T-helper 17 cell (primary cell): ENCODE measurements at regions not wholly inside any gene's neighbourhood (a gene's known extent, or its start where the extent isn't known, plus 50 kb on each side); places are given as distances from the start of the nearest gene placed in this dataset.

ENCODE experiments used
- ATAC-seq: fragments of 150-1000 bp; cut with Tn5 transposase; 2 replicates; pipeline ENCODE4 v1.10.0; 2021; ENCODE audit warnings: mild to moderate bottlenecking, moderate library complexity
- DNase-seq, 3 donors: peaks; one replicate each; pipeline versions ENCODE4 v3.0.0 to v3.0.0-alpha.2; 2020 to 2021
- H3K9me3 ChIP-seq: one replicate; pipeline ENCODE4 v1.7.0; 2013; ENCODE audit warnings: low read length, mild to moderate bottlenecking; ENCODE audit not compliant: control insufficient read depth, poor library complexity, severe bottlenecking
- H3K27ac Mint-ChIP-seq: one replicate; pipeline ENCODE4 v1.8.0; 2022; ENCODE audit warnings: mild to moderate bottlenecking, moderate library complexity, mixed read lengths
- H3K27me3 Mint-ChIP-seq: one replicate; pipeline ENCODE4 v1.8.0; 2022; ENCODE audit warnings: mixed read lengths
- H3K36me3 Mint-ChIP-seq: one replicate; pipeline ENCODE4 v1.8.0; 2022; ENCODE audit warnings: low read depth, mixed read lengths
- H3K4me1 Mint-ChIP-seq: one replicate; pipeline ENCODE4 v1.8.0; 2022; ENCODE audit warnings: mild to moderate bottlenecking, mixed read lengths
- H3K4me3 Mint-ChIP-seq: one replicate; pipeline ENCODE4 v1.8.0; 2022; ENCODE audit warnings: mild to moderate bottlenecking, moderate library complexity, mixed read lengths

DNA sequence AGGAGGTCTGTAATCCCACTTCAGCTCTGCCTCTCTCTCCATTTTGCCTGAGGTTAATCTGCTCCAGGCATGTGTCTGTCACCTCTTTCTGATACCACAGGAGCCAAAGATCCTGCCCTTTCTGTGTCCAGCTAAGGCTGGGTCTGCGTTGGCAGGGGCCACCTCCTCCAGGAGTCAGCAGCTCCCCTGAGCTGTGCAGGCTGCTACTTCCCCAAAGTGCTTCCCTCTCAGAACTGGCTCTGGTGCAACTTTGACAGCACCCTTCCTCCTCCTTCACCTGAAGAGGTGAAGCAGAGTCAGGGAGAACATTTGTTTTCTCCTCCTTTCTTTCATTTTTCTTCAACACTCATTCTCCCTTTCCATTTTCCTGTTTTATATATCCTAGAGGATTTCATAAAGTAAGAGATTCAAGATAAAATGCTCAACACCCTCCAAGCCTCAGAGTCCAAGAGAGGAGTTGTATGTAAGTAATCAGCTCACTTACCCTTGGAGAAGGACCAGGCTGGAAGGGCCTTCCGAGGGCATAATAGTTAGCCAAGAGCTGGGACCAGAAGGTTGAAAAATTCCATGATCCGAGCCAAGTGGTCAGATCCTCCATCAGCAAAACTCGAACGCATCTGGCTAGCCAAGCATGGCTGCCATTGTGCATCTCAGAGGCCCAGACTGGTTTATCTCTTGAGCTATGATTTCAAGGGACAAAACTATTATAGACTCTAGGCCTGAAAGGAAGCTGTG lies 257.3 kb downstream of the PTEN start:
- H3K9me3 ChIP-seq, result no peaks in the 10 kb centered on the region
- ATAC-seq (no peak), DNase-seq (no peak)
- Mint-ChIP-seq H3K27ac (peak overlapping the region; percentile 39), H3K4me3 (no peak overlapping the region), H3K27me3 (no peaks in the 10 kb centered on the region), H3K36me3 (no peaks in the 10 kb centered on the region), H3K4me1 (peaks cover 11% of the 10 kb centered on the region)

DNA sequence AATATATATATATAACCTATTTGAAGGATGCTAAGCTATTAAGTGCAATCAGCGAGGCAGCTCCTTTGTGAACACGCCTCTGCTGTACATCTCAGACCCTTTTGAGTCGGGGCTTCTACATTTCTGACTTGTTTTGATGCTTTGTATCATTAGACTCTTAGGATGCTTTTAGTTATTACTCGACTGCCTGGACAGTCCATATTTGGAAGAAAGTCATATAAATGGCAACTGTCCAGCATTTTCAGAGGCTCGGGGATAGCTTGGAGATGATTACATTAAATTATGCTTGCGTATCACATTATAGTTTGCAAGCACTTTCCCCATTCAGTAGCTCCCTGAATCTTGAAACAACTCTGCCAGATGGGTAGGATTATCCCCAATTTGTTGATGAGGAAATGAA lies 257.9 kb downstream of the PTEN start:
- peaks cover 11% of the 10 kb centered on the region for H3K4me1 Mint-ChIP-seq
- H3K4me3 Mint-ChIP-seq, result no peak overlapping the region
- H3K36me3 Mint-ChIP-seq, result no peaks in the 10 kb centered on the region
- no peaks in the 10 kb centered on the region for H3K27me3 Mint-ChIP-seq
- no peak for ATAC-seq
- no peak for DNase-seq
- no peaks in the 10 kb centered on the region for H3K9me3 ChIP-seq
- H3K27ac Mint-ChIP-seq, result peak overlapping the region; percentile 57

DNA sequence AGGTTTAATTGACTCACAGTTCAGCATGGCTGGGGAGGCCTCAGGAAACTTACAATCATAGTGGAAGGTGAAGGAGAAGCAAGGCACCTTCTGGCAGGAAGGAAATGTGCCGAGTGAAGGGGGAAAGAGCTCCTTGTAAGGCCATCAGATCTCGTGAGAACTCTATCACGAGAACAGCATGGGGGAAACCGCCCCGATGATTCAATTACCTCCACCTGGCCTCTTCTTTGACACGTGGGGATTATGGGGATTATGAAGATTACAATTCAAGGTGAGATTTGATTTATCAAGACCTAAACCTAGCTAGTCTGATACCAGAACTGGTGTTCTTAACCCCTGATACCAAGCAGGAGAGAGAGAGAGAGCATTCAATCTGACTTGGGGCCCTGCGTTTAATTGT lies 258.7 kb downstream of the PTEN start:
- no peak overlapping the region for H3K4me3 Mint-ChIP-seq
- no peaks in the 10 kb centered on the region for H3K27me3 Mint-ChIP-seq
- no peak for ATAC-seq
- no peaks in the 10 kb centered on the region for H3K36me3 Mint-ChIP-seq
- DNase-seq, result no peak
- peaks cover 11% of the 10 kb centered on the region for H3K4me1 Mint-ChIP-seq
- peak overlapping the region; percentile 57 for H3K27ac Mint-ChIP-seq
- no peaks in the 10 kb centered on the region for H3K9me3 ChIP-seq

DNA sequence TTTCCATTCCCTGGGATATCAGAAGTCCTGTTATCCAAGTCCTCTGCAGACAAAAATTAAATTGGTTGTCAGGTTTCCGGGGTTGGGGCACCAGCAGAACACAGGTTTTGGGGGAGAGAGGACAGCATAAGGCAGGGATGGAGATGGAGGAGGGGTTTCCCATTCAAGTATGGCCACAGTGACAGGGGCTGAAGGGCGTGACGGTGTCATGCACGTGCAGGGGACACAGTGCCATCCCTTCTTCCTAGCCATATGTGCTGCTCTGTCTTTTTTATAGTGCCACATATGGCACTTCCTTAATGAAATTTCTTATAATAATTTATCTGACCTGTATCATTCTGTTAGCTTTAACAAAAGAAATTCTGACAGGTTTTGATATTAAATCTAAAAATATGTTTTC lies 259.2 kb downstream of the PTEN start:
- Mint-ChIP-seq H3K4me1 (peaks cover 11% of the 10 kb centered on the region), H3K36me3 (no peaks in the 10 kb centered on the region), H3K4me3 (no peak overlapping the region), H3K27me3 (no peaks in the 10 kb centered on the region), H3K27ac (peak overlapping the region; percentile 57)
- DNase-seq, result no peak
- H3K9me3 ChIP-seq, result no peaks in the 10 kb centered on the region
- no peak for ATAC-seq

DNA sequence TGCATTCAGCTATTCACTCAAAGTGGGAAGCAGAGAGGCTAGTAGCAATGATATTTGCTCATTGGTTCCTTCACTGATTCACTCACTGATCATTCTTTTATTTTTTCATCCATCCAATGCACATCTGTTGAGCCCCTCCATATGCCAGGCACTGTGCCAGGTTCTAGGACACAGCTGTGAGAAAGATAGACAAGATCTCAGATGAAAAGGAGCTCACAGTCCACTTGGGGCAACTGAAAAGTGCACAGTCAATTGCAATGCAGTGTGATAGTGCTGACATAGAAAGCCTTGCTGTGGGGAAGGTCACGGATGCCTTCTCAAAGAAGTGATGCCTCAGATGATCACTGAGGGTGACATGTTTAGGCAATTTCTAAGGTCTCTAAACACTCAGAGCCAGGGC lies 262.3 kb downstream of the PTEN start:
- H3K36me3 Mint-ChIP-seq, result no peaks in the 10 kb centered on the region
- H3K27ac Mint-ChIP-seq, result no peak overlapping the region
- H3K27me3 Mint-ChIP-seq, result no peaks in the 10 kb centered on the region
- H3K4me1 Mint-ChIP-seq, result peaks cover 2% of the 10 kb centered on the region
- DNase-seq, result no peak
- no peak overlapping the region for H3K4me3 Mint-ChIP-seq
- ATAC-seq, result no peak
- H3K9me3 ChIP-seq, result no peaks in the 10 kb centered on the region

DNA sequence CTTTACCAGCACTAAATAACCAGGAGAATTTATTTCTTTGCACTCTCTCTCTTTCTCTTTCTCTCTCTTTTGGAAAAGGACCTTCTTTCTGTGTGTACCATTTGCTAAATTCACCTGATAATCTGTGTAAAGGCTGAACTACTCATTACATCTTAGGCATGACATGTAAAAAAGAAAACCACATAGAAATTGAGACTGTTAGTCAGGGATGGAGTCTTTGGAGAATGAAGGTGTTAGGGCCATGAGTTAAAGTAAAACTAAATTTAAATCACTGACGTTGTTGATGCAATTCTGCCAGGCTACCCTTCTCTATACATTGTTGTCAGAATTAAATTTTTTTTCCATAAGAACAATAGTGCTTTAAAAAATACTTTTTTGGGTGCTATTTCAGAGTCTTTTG lies 263.3 kb downstream of the PTEN start:
- no peaks in the 10 kb centered on the region for H3K27me3 Mint-ChIP-seq
- DNase-seq (no peak), ATAC-seq (no peak)
- H3K27ac Mint-ChIP-seq, result no peak overlapping the region
- H3K4me3 Mint-ChIP-seq, result no peak overlapping the region
- H3K36me3 Mint-ChIP-seq, result no peaks in the 10 kb centered on the region
- no peaks in the 10 kb centered on the region for H3K4me1 Mint-ChIP-seq
- no peaks in the 10 kb centered on the region for H3K9me3 ChIP-seq

DNA sequence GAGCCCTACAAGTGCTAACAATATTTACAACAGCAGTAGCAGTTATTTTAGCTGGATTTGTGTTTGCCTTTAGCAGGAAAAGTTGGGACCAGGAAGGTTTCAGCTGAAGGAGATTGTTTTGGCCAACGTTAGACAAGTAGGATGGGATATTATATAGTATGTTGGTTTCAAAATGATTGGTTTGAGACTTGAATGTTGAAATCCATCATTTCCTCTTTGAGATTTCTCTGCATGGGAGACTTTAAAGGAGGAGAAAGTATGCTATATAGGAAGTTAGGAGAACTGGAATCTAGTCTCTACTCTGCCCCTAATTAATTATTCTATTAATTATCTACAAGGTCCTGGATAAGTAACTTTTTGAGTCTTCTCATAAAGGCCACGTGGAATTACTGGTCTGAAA lies 263.8 kb downstream of the PTEN start:
- ATAC-seq, result no peak
- Mint-ChIP-seq H3K36me3 (no peaks in the 10 kb centered on the region), H3K27me3 (no peaks in the 10 kb centered on the region), H3K27ac (no peak overlapping the region), H3K4me3 (no peak overlapping the region), H3K4me1 (no peaks in the 10 kb centered on the region)
- no peak for DNase-seq
- H3K9me3 ChIP-seq, result no peaks in the 10 kb centered on the region

DNA sequence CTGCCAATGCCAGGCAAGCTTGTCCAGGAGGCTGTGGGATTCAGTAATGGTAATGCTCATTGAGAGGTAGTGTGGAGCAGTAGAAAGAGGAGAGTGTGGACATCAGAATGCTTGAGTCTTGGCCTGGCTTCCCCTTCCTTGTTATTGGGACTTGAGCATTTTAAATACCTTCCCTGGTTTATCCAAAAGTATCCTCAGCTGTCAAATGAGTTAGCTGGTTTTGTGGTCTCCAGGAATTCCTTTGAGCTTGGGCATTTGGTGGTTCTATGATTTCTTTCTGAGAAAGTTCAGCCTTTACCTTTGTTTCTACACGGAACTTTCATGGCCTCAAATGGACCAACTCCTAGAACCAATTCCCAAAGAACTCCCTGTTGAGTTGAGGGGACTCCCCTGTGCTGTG lies 264.3 kb downstream of the PTEN start:
- Mint-ChIP-seq H3K27me3 (no peaks in the 10 kb centered on the region), H3K27ac (no peak overlapping the region), H3K4me1 (no peaks in the 10 kb centered on the region), H3K4me3 (no peak overlapping the region), H3K36me3 (no peaks in the 10 kb centered on the region)
- DNase-seq (no peak), ATAC-seq (no peak)
- no peaks in the 10 kb centered on the region for H3K9me3 ChIP-seq

DNA sequence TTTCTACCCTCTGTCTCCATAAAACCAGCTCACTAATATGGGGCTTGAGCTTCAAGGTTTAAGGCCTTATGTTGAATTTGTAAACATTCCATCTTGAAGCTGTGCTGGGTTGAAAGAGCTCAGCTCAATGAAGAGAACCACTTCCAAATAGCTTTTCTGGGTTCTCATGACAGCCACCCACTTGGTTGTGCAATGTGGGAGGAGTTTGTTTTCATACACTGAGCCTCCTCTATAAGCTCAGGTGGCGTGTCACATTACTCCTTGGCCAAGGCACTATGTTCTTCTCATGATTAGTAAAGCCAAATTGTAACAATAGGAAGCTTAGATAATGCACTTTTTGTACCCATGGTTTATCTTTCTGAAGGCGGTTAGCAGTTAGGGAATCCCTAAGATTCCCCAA lies 265.6 kb downstream of the PTEN start:
- ATAC-seq (no peak), DNase-seq (no peak)
- Mint-ChIP-seq H3K27ac (no peak overlapping the region), H3K27me3 (no peaks in the 10 kb centered on the region), H3K36me3 (no peaks in the 10 kb centered on the region), H3K4me3 (no peak overlapping the region), H3K4me1 (no peaks in the 10 kb centered on the region)
- no peaks in the 10 kb centered on the region for H3K9me3 ChIP-seq

DNA sequence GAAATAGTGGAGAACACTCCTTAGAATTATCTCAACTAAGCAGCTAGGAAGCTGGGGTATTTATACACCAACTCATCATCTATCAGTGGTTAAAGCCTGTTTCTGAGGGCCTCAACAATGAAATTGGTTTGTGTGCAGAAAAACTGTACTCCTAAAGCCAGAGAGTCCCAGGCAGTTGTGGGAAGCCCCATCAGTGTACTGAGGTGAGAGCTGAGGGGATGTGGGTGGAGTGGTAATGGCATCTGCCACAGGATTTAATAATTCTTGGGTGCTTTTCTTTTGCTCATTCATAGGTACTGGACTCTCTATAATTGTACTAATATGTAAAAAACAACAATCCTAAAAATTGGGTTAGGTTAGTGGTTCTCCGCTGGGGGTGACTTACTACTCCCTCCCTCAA lies 267.5 kb downstream of the PTEN start:
- DNase-seq, result no peak
- H3K4me3 Mint-ChIP-seq, result no peak overlapping the region
- ATAC-seq, result no peak
- no peaks in the 10 kb centered on the region for H3K4me1 Mint-ChIP-seq
- H3K36me3 Mint-ChIP-seq, result no peaks in the 10 kb centered on the region
- H3K27me3 Mint-ChIP-seq, result no peaks in the 10 kb centered on the region
- no peaks in the 10 kb centered on the region for H3K9me3 ChIP-seq
- no peak overlapping the region for H3K27ac Mint-ChIP-seq

DNA sequence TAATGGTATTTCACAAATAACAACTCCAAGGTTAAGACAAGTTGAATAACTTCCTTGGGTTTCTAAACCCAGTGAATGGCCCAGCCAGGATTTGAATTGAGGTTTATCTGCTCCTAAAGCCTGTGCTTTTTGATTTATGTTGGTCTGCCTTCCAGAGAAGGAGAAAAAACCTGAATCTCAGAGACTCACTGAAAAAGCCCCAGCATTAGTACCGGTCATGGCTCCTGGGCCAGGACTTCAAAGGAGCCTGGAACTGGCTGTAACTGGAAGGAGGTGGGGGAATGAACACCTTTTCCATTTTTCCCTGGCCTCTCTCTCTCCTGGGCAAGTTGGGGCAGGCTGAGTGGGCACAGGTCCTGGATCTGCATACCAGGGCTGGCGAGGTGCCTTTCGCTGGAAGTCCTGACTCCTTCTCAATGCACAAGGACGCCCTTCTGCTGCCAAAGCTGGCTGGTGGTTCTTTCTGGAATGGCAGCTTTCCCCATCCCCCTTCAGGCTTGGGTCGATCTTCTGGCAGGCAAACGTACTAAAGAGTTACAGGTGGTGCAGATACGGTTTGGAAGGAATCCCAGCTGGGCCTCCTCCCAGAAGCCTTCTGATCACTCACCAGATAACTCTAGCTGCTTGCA lies 268.2 kb downstream of the PTEN start:
- Mint-ChIP-seq H3K4me3 (no peak overlapping the region), H3K27ac (no peak overlapping the region), H3K36me3 (no peaks in the 10 kb centered on the region), H3K27me3 (no peaks in the 10 kb centered on the region), H3K4me1 (no peaks in the 10 kb centered on the region)
- DNase-seq (no peak), ATAC-seq (no peak)
- H3K9me3 ChIP-seq, result no peaks in the 10 kb centered on the region

DNA sequence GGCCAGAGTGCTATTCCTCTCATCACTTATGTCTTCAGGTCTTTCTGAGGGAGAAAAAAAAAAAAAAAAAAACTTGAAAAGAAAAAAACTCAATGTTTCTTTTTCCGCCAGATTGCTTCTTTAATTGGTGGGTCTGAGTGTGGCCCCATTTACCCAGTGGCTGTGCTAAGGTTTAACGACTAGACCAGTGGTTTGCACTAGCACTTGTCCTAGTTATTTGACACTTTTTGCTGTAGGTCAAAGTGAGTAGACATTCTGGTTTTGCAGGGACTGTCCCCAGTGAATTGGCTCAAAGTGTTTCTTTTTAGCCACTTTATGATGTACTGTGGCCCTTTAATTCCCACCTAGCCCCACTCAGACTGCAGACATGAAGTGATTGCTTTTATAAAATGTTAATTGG lies 273.3 kb downstream of the PTEN start:
- H3K27ac Mint-ChIP-seq, result no peak overlapping the region
- H3K4me1 Mint-ChIP-seq, result peaks cover 4% of the 10 kb centered on the region
- DNase-seq (no peak), ATAC-seq (no peak)
- H3K4me3 Mint-ChIP-seq, result no peak overlapping the region
- H3K9me3 ChIP-seq, result no peaks in the 10 kb centered on the region
- no peaks in the 10 kb centered on the region for H3K36me3 Mint-ChIP-seq
- H3K27me3 Mint-ChIP-seq, result no peaks in the 10 kb centered on the region

DNA sequence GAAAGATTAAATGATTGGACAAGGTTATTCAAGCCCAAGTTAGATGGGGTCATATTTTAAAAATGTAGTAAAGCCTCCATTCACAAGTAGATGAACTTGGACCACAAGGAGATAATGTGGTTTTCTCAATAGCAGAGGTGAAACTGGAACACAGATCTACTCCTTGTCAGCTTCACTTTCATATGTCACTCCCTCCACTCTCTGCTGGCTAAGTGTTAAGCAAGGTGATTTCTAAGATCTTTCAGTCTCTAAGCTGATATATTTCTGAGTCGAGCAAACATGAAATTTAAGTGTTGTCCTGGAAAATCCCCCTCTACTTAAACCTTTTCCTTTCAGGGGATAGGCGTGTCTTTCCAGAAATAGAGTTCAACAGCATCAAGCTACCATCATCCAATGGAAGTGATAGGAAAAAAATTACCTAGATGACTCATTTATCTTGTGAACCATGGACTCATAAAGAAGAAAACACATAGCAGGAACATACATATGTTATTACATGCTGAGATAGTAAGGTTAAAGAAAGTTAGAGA lies 275.0 kb downstream of the PTEN start:
- Mint-ChIP-seq H3K36me3 (no peaks in the 10 kb centered on the region), H3K27ac (no peak overlapping the region), H3K27me3 (no peaks in the 10 kb centered on the region), H3K4me1 (peaks cover 4% of the 10 kb centered on the region), H3K4me3 (no peak overlapping the region)
- no peak for DNase-seq
- H3K9me3 ChIP-seq, result no peaks in the 10 kb centered on the region
- ATAC-seq, result no peak
